Ishikawa (cell line): ENCODE measurements at regions not wholly inside any gene's neighbourhood (a gene's known extent, or its start where the extent isn't known, plus 50 kb on each side); places are given as distances from the start of the nearest gene placed in this dataset.

ENCODE experiments used
- CEBPB ChIP-seq: IDR thresholded peaks from 2 replicates; pipeline ENCODE4 v1.6.1; 2012
- CREB1 ChIP-seq: IDR thresholded peaks from 2 replicates; pipeline ENCODE4 v1.6.1; 2012; ENCODE audit warnings: low read depth
- EGR1 ChIP-seq: IDR thresholded peaks from 2 replicates; pipeline ENCODE4 v1.6.1; 2012
- EP300 ChIP-seq: IDR thresholded peaks from 2 replicates; pipeline ENCODE4 v1.6.1; 2012; ENCODE audit warnings: borderline replicate concordance
- FOXM1 ChIP-seq: IDR thresholded peaks from 2 replicates; pipeline ENCODE4 v1.6.1; 2012; ENCODE audit warnings: low read depth, borderline replicate concordance
- NFIC ChIP-seq: IDR thresholded peaks from 2 replicates; pipeline ENCODE4 v1.6.1; 2012
- RAD21 ChIP-seq: IDR thresholded peaks from 2 replicates; pipeline ENCODE4 v1.6.1; 2012; ENCODE audit warnings: low read depth
- TAF1 ChIP-seq: IDR thresholded peaks from 2 replicates; pipeline ENCODE4 v1.6.1; 2012; ENCODE audit warnings: low read depth, mild to moderate bottlenecking
- TCF12 ChIP-seq: IDR thresholded peaks from 2 replicates; pipeline ENCODE4 v1.6.1; 2012; ENCODE audit warnings: low read depth
- TEAD4 ChIP-seq: IDR thresholded peaks from 2 replicates; pipeline ENCODE4 v1.6.1; 2012
- YY1 ChIP-seq: IDR thresholded peaks from 2 replicates; pipeline ENCODE4 v1.6.1; 2012; ENCODE audit warnings: low read depth
- ZBTB7A ChIP-seq: IDR thresholded peaks from 2 replicates; pipeline ENCODE4 v1.6.1; 2012; ENCODE audit warnings: low read depth
- TF ChIP-seq, protein P1 (sequence below): IDR thresholded peaks from 2 replicates; pipeline ENCODE4 v1.6.1; 2012
- TF ChIP-seq, protein P2 (sequence below): IDR thresholded peaks from 2 replicates; pipeline ENCODE4 v1.6.1; 2012
- TF ChIP-seq, protein P3 (sequence below): IDR thresholded peaks from 2 replicates; pipeline ENCODE4 v1.6.1; 2012; ENCODE audit warnings: low read depth, mild to moderate bottlenecking

DNA sequence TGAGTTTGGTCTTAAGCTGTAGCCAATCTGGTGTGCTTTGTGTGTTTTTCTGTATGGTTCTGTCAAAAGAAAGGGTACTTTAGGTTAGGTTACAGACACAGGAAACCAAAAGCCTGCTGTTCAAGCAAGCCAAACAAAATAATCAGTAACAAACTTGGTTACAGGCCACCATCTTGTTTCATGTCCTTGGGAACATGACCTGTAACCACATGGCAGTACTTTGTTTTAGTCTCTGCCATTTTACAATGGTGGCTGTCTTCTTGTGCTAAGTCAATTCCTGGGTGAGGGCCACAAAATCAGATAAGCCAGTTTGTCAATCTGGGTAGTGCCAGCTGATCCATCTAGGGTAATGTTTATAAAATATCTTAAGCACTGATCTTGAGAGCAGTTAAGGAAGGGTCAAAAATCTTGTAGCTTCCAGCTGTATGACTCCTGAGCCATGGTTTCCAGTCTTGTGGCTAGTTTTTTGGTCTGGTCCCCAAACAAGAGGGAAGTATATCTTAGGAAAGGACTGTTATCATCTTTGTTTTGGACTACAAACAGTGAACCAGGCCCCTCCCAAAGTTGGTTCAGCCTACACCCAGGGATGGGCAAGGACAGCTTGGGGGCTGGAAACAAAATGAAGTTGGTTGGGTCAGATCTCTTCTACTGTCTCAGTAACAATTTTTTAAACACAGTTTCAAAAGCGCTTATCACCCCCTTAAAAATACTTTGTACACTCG, 90.0 kb downstream of the IGLL5 start:
- TF ChIP-seq NFIC (no peak), FOXM1 (no peak), TCF12 (no peak), TEAD4 (no peak), CREB1 (no peak), TAF1 (no peak), EP300 (no peak)
- TF ChIP-seq, protein P1, sequence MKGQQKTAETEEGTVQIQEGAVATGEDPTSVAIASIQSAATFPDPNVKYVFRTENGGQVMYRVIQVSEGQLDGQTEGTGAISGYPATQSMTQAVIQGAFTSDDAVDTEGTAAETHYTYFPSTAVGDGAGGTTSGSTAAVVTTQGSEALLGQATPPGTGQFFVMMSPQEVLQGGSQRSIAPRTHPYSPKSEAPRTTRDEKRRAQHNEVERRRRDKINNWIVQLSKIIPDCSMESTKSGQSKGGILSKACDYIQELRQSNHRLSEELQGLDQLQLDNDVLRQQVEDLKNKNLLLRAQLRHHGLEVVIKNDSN: no peak
- TF ChIP-seq, protein P2, sequence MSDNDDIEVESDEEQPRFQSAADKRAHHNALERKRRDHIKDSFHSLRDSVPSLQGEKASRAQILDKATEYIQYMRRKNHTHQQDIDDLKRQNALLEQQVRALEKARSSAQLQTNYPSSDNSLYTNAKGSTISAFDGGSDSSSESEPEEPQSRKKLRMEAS: no peak

DNA sequence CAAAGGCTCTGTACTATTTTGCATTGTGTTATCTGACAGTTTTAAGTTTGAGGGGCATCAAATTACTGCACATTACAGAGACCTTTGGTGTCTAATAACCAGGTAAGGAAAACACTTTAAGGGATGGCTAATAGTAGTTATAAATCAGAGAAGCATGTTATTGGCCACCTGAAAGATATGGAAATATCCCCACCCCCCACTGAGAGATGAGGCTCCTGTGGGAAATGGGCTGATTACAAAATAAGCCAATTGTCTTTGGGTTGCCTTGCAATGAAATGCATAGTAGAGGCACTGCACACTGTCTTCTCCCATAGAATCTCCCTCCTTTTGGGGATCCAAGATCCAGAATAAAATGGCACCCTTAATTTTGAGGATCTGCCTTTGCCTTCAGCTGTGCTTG, 91.0 kb downstream of the IGLL5 start:
- no peak for TF ChIP-seq TEAD4
- TF ChIP-seq, protein P2: no peak
- no peak for TF ChIP-seq EP300

DNA sequence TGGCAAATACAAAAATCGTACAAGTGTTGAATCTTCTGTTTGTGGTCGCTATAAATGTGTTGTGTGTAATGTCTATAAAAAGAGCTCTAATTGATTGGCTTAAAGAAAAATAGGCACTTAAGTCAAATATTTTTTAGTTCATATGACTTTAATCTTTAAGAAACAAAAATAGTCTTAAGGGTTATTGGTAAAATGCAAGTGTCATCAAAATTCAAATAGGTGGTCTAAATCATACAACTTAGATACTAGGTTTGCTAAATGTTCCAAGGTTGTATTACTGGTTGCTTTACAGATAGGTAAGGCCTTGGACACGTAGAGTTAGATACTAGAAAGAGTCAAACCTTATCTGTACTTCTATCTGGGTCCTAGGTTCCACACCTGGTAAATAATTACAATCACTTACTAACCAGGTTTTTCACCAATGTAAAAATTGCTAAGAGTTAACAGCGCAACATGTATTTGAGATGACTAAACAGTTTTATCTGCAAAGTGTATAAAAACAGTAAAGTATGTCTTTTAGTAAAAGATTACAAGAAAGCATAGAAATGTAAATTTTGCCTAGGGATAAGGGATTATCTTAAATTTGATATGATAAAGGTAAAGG, 91.1 kb upstream of the GNAZ start:
- TF ChIP-seq, protein P1: no peak
- TF ChIP-seq EP300: no peak
- no peak for TF ChIP-seq TAF1
- no peak for TF ChIP-seq TCF12
- TF ChIP-seq FOXM1: no peak
- TF ChIP-seq CEBPB: no peak
- TF ChIP-seq ZBTB7A: no peak
- TF ChIP-seq TEAD4: no peak
- TF ChIP-seq YY1: no peak
- no peak for TF ChIP-seq CREB1
- no peak for TF ChIP-seq EGR1

DNA sequence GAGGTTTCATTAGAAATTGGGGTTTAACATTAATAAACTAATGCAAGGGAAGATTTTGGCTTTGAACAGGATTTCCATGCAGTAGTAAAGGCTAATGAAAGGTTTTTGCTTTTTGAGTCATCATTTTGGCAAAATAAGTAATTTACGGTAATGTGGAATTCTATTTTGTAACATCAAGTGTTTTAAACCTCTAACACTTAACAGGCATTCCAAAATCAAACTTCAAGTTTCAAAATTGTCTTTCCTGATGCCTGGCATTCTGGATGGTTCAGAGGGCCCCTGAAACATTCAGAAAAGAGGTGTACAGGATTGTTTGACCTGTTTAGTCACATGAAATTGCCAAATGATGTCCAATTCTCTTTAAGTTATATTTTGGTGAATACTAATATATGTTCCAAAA, 90.4 kb upstream of the GNAZ start:
- TF ChIP-seq, protein P3, sequence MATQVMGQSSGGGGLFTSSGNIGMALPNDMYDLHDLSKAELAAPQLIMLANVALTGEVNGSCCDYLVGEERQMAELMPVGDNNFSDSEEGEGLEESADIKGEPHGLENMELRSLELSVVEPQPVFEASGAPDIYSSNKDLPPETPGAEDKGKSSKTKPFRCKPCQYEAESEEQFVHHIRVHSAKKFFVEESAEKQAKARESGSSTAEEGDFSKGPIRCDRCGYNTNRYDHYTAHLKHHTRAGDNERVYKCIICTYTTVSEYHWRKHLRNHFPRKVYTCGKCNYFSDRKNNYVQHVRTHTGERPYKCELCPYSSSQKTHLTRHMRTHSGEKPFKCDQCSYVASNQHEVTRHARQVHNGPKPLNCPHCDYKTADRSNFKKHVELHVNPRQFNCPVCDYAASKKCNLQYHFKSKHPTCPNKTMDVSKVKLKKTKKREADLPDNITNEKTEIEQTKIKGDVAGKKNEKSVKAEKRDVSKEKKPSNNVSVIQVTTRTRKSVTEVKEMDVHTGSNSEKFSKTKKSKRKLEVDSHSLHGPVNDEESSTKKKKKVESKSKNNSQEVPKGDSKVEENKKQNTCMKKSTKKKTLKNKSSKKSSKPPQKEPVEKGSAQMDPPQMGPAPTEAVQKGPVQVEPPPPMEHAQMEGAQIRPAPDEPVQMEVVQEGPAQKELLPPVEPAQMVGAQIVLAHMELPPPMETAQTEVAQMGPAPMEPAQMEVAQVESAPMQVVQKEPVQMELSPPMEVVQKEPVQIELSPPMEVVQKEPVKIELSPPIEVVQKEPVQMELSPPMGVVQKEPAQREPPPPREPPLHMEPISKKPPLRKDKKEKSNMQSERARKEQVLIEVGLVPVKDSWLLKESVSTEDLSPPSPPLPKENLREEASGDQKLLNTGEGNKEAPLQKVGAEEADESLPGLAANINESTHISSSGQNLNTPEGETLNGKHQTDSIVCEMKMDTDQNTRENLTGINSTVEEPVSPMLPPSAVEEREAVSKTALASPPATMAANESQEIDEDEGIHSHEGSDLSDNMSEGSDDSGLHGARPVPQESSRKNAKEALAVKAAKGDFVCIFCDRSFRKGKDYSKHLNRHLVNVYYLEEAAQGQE: no peak
- TF ChIP-seq YY1 (no peak), NFIC (no peak), CREB1 (no peak)
- TF ChIP-seq, protein P1: no peak

DNA sequence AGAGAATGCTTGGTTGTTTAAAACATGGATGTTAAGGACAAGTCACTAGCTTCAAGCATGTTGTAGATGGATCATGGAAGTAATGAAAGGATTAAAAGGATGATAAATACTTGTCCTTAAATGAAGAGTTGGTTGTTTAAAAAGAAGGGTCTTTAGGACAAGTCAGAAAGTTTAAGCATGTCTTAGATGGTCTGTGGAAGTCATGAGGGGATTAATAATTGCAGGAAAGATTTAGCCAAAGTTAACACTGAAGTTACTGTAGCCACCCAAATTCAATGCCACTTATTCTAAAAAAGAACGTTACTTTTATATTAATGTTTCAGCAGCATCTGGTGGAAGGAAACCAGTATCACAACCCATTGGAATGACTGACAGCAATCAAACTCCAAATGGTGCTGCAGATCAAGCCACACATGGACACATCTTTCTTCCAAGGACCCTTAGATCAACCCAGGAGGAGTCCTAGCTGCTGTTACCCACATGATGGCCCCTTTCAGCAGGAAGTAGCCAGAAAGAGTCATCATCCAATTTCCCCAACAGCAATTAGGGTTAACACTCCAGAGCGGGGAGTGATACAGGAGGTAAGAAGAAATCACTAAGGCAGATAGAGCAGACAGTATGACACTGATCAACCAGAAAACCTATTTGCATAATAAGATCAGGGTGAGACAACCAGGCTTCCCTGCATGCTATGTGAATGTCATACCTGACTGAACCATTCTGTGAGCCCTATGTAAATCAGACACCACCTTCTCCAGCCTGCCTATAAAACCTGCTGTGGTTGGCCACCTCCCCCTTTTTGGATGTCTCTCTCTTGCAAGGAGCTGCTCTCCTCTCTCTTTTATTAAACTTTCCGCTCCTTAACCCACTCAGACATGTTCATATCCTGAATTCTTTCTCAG, 88.4 kb upstream of the GNAZ start:
- TF ChIP-seq CEBPB (no peak), RAD21 (no peak)

DNA sequence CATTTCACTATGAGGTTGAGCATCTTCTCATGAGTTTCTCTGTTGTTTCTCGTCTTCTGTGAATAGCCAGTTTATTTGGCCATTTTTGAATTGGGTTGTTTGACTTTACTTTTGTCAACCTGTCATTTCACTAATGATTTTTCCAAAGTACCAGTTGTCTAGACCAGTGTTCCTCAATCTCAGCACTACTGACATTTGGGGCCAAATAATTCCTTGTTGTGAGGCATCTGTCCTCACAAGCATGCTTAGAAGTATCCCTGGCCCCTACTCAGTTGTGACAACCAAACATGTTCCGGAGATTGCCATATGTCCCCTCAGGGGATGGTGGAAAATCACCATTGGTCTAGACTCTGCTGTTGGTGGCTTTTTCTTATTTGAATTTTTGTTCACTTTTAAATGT, 87.7 kb upstream of the GNAZ start:
- TF ChIP-seq NFIC (no peak), TAF1 (no peak), YY1 (no peak), TEAD4 (no peak), TCF12 (no peak), RAD21 (no peak), CEBPB (no peak), FOXM1 (no peak), EGR1 (no peak), ZBTB7A (no peak), CREB1 (no peak), EP300 (no peak)
- TF ChIP-seq, protein P3: no peak
- TF ChIP-seq, protein P1: no peak
- TF ChIP-seq, protein P2: no peak
